Karpas-422 (cell line): ENCODE measurements at regions not wholly inside any gene's neighbourhood (a gene's known extent, or its start where the extent isn't known, plus 50 kb on each side); places are given as distances from the start of the nearest gene placed in this dataset.

Source experiments
- DNase-seq: peaks from one replicate; pipeline ENCODE4 v3.0.0-alpha.2; 2015
- H2AFZ ChIP-seq: fragments of 200-600 bp; sonication (generic); 2 replicates; pipeline ENCODE4 v1.6.1; 2014; ENCODE audit warnings: antibody characterized with exemption, low read length, mixed read lengths
- H3K27ac ChIP-seq: fragments of 200-600 bp; sonication (generic); 2 replicates; pipeline ENCODE4 v1.5.1; 2014; ENCODE audit warnings: mild to moderate bottlenecking, low read length, moderate library complexity
- H3K27me3 ChIP-seq: fragments of 200-600 bp; sonication (generic); 2 replicates; pipeline ENCODE4 v1.6.1; 2014; ENCODE audit warnings: low read length, mixed read lengths
- H3K36me3 ChIP-seq: fragments of 200-600 bp; sonication (generic); 2 replicates; pipeline ENCODE4 v1.6.1; 2014; ENCODE audit warnings: low read length, mixed read lengths; ENCODE audit not compliant: insufficient read depth
- H3K4me1 ChIP-seq: fragments of 200-600 bp; sonication (generic); 2 replicates; pipeline ENCODE4 v1.6.1; 2014; ENCODE audit warnings: mild to moderate bottlenecking, low read length, mixed read lengths
- H3K4me2 ChIP-seq: fragments of 200-600 bp; sonication (generic); 2 replicates; pipeline ENCODE4 v1.6.1; 2014; ENCODE audit warnings: low read length, low read depth, mild to moderate bottlenecking; ENCODE audit not compliant: poor library complexity, severe bottlenecking
- H3K4me3 ChIP-seq: fragments of 200-600 bp; sonication (generic); 2 replicates; pipeline ENCODE4 v1.5.1; 2014; ENCODE audit warnings: mild to moderate bottlenecking, antibody characterized with exemption, low read length, mixed read lengths
- H3K79me2 ChIP-seq: fragments of 200-600 bp; sonication (generic); 2 replicates; pipeline ENCODE4 v1.6.1; 2014; ENCODE audit warnings: mild to moderate bottlenecking, low read length, mixed read lengths
- H3K9ac ChIP-seq: fragments of 200-600 bp; sonication (generic); 2 replicates; pipeline ENCODE4 v1.6.0; 2014; ENCODE audit warnings: low read length
- H3K9me2 ChIP-seq: fragments of 200-600 bp; sonication (generic), shearing (Covaris generic); replicated peaks from 2 replicates; pipeline ENCODE4 v1.6.0; 2014; ENCODE audit warnings: mild to moderate bottlenecking, low read length, moderate library complexity; ENCODE audit not compliant: insufficient read depth
- H3K9me3 ChIP-seq: fragments of 300-700, 200-600 bp; sonication (generic); 2 replicates; pipeline ENCODE4 v1.6.1; 2014; ENCODE audit warnings: low read length, mixed read lengths
- H4K20me1 ChIP-seq: fragments of 200-600 bp; sonication (generic); 2 replicates; pipeline ENCODE4 v1.6.1; 2014; ENCODE audit warnings: mild to moderate bottlenecking, antibody characterized with exemption, low read length, low read depth; ENCODE audit not compliant: insufficient read depth

DNA sequence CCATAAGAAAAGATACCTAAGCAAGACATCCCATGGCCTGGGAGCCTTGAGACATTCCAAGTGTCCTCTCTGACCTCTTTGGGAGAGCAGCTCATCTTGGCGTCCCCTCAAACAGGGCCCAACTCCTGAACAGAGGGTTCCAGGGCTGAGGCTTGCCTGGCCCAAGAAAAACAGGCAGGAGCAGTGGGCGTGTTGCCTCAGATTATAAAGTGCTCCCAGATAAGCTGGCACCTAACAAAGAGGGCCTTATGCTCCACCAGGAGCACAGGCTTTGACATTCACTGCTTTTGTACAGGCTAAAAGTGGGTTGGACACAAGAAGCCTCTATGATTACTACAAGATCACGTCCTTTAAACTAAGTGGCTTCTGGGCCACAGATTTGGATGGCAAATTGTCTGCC is 193.1 kb downstream of the FGFR2 start:
- no peaks in the 10 kb centered on the region for H3K36me3 ChIP-seq
- H3K4me2 ChIP-seq, result no peak overlapping the region
- H3K9me2 ChIP-seq, result no peaks in the 10 kb centered on the region
- H3K4me3 ChIP-seq, result no peak overlapping the region
- no peaks in the 10 kb centered on the region for H3K4me1 ChIP-seq
- H3K9ac ChIP-seq, result no peak overlapping the region
- DNase-seq, result no peak
- H3K27me3 ChIP-seq, result no peaks in the 10 kb centered on the region
- H3K79me2 ChIP-seq, result no peaks in the 10 kb centered on the region
- H3K9me3 ChIP-seq, result no peaks in the 10 kb centered on the region
- H3K27ac ChIP-seq, result no peak overlapping the region
- H2AFZ ChIP-seq, result no peak overlapping the region
- H4K20me1 ChIP-seq, result no peaks in the 10 kb centered on the region

DNA sequence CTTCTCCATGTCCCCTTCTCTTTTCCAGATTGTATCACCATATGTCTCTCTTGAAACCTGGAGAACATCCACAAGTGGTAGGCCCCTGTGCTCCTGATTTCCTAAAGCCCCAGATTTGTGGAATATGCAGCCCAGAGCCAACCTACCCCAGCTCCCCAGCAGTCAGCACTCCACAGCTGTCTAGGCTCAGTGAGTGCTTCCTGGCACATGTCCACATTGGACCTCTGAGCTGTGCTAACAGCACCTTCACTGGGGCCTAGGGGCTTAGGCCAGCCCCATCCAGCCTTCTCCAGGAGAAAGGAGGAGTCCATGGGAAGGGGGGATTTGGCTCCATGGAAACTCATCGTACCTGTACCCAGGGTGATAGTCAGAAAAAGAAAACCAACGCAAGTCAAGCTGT is 192.7 kb downstream of the FGFR2 start:
- no peak for DNase-seq
- no peak overlapping the region for H3K4me2 ChIP-seq
- H3K79me2 ChIP-seq, result no peaks in the 10 kb centered on the region
- H4K20me1 ChIP-seq, result no peaks in the 10 kb centered on the region
- H3K4me3 ChIP-seq, result no peak overlapping the region
- H3K27me3 ChIP-seq, result no peaks in the 10 kb centered on the region
- no peaks in the 10 kb centered on the region for H3K4me1 ChIP-seq
- no peak overlapping the region for H2AFZ ChIP-seq
- H3K27ac ChIP-seq, result no peak overlapping the region
- H3K9me3 ChIP-seq, result no peaks in the 10 kb centered on the region
- H3K9me2 ChIP-seq, result no peaks in the 10 kb centered on the region
- no peaks in the 10 kb centered on the region for H3K36me3 ChIP-seq
- no peak overlapping the region for H3K9ac ChIP-seq

DNA sequence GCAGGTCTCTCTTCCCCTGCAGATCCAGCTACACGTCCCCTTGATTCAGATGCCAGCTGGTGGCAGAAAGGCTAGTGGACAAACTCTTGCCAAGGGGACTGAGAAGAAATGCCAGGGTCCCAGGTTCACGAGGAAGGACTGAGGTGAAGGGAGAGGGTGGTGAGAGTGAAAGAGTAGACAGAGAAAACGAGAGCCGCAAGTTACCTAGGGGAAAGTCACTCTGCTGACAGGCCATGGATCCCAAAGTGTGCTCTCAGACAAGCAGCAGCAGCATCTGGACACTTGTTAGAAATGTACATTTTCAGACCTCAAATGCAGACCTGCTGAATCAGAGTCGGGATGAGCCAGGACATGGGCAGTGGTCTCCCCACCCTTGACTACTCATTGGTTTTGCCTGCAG is 192.3 kb downstream of the FGFR2 start:
- H3K4me2 ChIP-seq, result no peak overlapping the region
- no peak overlapping the region for H3K27ac ChIP-seq

DNA sequence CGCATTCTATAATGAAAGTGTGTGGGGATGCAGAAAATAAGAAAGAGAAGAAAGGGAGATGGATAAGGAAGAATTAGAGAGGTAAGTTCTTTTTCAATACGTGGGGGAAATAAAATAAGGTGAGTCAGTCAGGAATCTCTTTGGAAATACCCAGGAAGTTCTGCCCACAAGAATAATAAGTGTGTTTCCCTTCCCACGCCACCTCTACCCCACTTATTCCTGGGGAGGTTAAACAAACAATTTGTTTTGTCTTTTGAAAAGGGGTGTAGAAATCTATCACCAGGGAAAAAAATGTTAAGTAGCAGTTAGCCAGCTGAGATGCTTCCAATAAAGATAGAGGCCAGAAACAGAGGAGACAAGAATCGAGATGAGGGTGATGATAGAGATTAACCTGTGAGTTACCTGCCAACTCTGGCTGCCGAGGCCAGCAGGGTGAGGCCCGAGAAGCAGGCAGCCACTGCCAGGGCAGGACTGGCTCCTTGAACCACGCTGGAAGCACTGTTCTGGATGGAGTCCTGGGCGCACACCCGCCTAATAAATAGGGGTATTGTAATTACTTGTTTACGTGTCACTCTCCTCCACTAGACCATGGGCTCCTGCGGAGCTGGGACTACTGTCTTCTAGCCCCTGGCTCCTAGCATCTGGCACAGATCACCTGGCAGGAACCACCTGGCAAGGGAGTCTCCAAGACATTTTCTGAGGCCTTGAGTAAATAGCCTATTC is 191.3 kb downstream of the FGFR2 start:
- no peaks in the 10 kb centered on the region for H3K9me3 ChIP-seq
- no peaks in the 10 kb centered on the region for H4K20me1 ChIP-seq
- H3K4me3 ChIP-seq, result no peak overlapping the region
- DNase-seq, result no peak
- H3K4me2 ChIP-seq, result no peak overlapping the region
- no peaks in the 10 kb centered on the region for H3K79me2 ChIP-seq
- no peak overlapping the region for H3K9ac ChIP-seq
- H2AFZ ChIP-seq, result no peak overlapping the region
- no peaks in the 10 kb centered on the region for H3K27me3 ChIP-seq
- H3K9me2 ChIP-seq, result no peaks in the 10 kb centered on the region
- H3K27ac ChIP-seq, result no peak overlapping the region
- H3K4me1 ChIP-seq, result no peaks in the 10 kb centered on the region
- H3K36me3 ChIP-seq, result no peaks in the 10 kb centered on the region

More for the DNA sequence above, 192.3 kb downstream of the FGFR2 start:
- H3K9me2 ChIP-seq, result no peaks in the 10 kb centered on the region
- no peaks in the 10 kb centered on the region for H3K4me1 ChIP-seq
- no peak overlapping the region for H2AFZ ChIP-seq
- no peaks in the 10 kb centered on the region for H3K79me2 ChIP-seq
- H3K9ac ChIP-seq, result no peak overlapping the region
- H3K9me3 ChIP-seq, result no peaks in the 10 kb centered on the region
- H3K27me3 ChIP-seq, result no peaks in the 10 kb centered on the region
- H3K4me3 ChIP-seq, result no peak overlapping the region
- no peak for DNase-seq
- no peaks in the 10 kb centered on the region for H3K36me3 ChIP-seq
- H4K20me1 ChIP-seq, result no peaks in the 10 kb centered on the region

DNA sequence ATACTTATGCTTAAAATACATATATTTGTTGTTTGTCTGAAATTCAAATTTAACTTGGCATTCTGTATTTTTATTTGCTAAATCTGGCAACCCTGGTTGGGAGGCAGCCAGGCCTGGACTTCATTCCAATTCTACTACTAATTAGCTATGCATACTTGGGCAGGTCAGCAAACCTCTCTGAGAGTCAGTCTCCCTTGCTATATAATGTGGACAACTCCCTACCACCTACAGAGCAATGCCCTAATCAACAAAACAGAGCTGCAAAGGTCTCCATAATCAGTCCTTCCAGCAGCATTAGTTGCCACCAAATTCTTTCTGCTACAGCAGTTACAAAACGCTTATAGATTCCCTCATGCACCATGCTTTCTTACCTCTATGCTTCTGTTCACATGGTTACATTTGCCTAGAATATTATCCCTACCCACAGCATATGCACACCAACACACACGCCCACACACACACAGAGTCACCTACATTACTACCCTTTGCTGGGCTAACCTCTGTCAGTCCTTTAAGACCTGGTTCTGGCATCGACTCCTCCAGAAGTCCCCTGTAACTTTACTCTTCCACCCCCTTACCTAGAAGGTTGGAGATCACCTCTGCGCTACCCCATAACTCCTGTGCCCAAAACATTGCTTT is 188.7 kb downstream of the FGFR2 start:
- no peak overlapping the region for H3K4me2 ChIP-seq
- H3K36me3 ChIP-seq, result no peaks in the 10 kb centered on the region
- H3K27ac ChIP-seq, result no peak overlapping the region
- H3K27me3 ChIP-seq, result no peaks in the 10 kb centered on the region
- no peak for DNase-seq
- H3K4me1 ChIP-seq, result no peaks in the 10 kb centered on the region
- no peaks in the 10 kb centered on the region for H3K79me2 ChIP-seq
- no peaks in the 10 kb centered on the region for H4K20me1 ChIP-seq
- no peak overlapping the region for H2AFZ ChIP-seq
- H3K9me3 ChIP-seq, result no peaks in the 10 kb centered on the region
- H3K4me3 ChIP-seq, result no peak overlapping the region
- no peaks in the 10 kb centered on the region for H3K9me2 ChIP-seq
- no peak overlapping the region for H3K9ac ChIP-seq

DNA sequence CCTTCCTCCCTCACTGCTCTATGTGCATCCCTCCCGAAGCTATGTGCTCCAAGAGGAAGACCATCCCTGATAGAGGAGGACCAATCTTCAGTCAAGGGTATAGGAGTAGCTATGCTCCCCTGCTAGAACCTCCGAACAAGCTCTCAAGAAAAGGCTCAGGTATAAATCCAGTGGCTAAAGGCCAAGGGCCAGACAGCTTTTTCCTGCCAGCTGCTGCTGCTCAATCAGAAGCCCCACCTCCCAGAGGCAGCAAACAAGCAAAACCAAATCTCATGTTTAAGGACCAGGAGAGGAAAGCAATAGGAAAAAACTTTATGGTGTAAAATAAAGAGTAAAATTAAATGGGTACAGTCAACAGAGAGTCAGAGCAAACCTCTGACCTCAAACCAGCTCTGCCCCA is 187.2 kb downstream of the FGFR2 start:
- H3K27me3 ChIP-seq, result no peaks in the 10 kb centered on the region

DNA sequence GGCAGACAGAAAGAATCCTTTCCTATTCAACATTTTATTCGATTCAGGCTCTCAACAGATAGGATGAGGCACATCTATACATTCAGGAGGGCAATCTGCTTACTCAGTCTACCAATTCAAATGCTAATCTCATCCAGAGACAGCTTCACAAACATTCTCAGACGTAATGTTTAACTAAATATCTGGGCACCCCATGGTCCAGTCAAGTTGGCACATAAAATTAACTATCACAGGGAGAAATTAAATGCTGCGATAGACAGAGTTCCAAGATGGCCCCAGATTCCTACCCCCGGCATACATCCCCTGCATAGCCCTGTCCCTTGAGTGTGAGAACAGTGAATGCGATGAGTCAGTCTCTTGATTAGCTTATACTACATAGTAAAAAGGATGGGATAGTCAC is 184.3 kb downstream of the FGFR2 start:
- Histone ChIP-seq H4K20me1 (no peaks in the 10 kb centered on the region), H3K9me2 (no peaks in the 10 kb centered on the region), H3K4me1 (no peaks in the 10 kb centered on the region), H3K36me3 (no peaks in the 10 kb centered on the region), H3K79me2 (no peaks in the 10 kb centered on the region), H3K9ac (no peak overlapping the region), H2AFZ (no peak overlapping the region), H3K27me3 (no peaks in the 10 kb centered on the region), H3K4me2 (no peak overlapping the region), H3K27ac (no peak overlapping the region), H3K4me3 (no peak overlapping the region), H3K9me3 (no peaks in the 10 kb centered on the region)
- DNase-seq, result no peak

More for the DNA sequence above, 187.2 kb downstream of the FGFR2 start:
- no peaks in the 10 kb centered on the region for H3K36me3 ChIP-seq
- H3K4me1 ChIP-seq, result no peaks in the 10 kb centered on the region
- no peaks in the 10 kb centered on the region for H4K20me1 ChIP-seq
- H3K4me2 ChIP-seq, result no peak overlapping the region
- no peak overlapping the region for H3K9ac ChIP-seq
- no peaks in the 10 kb centered on the region for H3K9me3 ChIP-seq
- no peaks in the 10 kb centered on the region for H3K79me2 ChIP-seq
- no peak overlapping the region for H2AFZ ChIP-seq
- no peak for DNase-seq
- no peak overlapping the region for H3K27ac ChIP-seq
- no peak overlapping the region for H3K4me3 ChIP-seq
- H3K9me2 ChIP-seq, result no peaks in the 10 kb centered on the region

DNA sequence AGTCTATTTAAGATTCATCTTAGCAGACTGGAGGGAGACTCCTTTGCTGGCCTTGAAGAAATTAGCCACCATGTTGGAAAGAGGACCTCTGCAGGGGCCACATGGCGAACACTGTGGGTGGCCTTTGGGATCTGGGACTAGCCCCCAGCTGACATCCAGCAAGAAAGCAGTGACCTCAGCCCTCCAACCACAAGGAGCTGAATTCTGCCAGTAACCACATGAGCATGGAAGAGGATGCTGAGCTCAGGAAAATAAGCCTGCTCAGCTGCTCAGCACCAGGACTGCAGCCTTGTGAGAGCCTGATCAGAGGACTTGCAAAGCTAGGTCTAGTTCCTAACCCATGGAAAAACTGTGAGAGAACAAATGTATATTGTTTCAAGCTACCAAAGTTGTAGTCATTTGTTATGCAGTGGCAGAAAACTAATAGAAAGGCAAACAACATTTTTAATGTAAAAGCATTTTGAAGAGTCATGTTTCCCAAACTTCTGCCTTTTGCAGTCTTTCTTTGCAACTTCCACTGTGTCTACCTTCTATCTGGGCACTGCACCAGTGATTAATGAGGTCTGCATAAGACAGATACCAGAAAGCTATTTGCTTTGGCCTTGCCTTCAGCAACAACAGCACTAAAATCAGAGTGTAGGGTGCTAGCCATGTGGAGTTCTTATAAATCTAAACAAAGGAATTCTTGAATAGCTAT is 183.7 kb downstream of the FGFR2 start:
- no peak overlapping the region for H3K4me3 ChIP-seq

More for the DNA sequence above, 183.7 kb downstream of the FGFR2 start:
- Histone ChIP-seq H3K9ac (no peak overlapping the region), H4K20me1 (no peaks in the 10 kb centered on the region), H3K9me3 (no peaks in the 10 kb centered on the region), H3K79me2 (no peaks in the 10 kb centered on the region), H3K9me2 (no peaks in the 10 kb centered on the region), H3K27me3 (no peaks in the 10 kb centered on the region), H3K4me2 (no peak overlapping the region), H3K4me1 (no peaks in the 10 kb centered on the region), H3K27ac (no peak overlapping the region), H3K36me3 (no peaks in the 10 kb centered on the region), H2AFZ (no peak overlapping the region)
- DNase-seq, result no peak
